DND-41 (cell line): ENCODE measurements at regions not wholly inside any gene's neighbourhood (a gene's known extent, or its start where the extent isn't known, plus 50 kb on each side); places are given as distances from the start of the nearest gene placed in this dataset.

Experiments
- EZH2 ChIP-seq: IDR thresholded peaks from 3 replicates; pipeline ENCODE4 v1.6.1; 2012; ENCODE audit warnings: borderline replicate concordance, low read depth, mild to moderate bottlenecking, moderate library complexity, low read length, inconsistent platforms; ENCODE audit not compliant: severe bottlenecking
- TF ChIP-seq, protein P1 (sequence below): IDR thresholded peaks from 2 replicates; pipeline ENCODE4 v1.5.1; 2012; ENCODE audit warnings: borderline replicate concordance, low read length, moderate library complexity, mild to moderate bottlenecking; ENCODE audit not compliant: poor library complexity, severe bottlenecking; ENCODE audit errors: extremely low read depth

DNA sequence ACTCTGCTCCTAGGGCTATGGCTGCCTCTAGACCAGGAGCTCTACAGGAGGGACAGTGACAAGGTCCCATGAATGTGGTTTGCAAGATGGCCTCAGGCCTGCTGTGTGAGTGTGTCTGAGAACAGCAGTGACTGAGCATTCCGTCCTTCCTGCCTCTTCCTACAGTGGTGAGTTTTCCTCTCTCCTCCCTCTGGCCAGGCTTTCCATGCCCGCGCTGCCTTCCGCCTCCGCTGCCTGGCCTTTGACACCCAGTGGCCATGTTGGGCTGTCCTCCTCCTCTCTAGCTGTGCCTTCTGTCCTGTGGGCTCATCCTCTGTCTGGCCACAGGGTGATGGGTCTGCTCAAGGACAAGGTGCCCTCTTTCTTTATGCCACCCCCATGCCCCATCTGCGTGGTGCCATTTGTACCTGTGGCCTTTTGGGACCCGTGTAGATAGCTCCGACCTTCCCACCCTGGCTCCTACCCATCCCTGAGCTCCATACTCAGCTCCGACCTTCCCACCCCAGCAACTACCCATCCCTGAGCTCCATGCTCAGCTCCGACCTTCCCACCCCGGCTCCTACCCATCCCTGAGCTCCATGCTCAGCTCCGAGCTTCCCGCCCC lies 970.4 kb downstream of the BRD1 start:
- TF ChIP-seq, protein P1, sequence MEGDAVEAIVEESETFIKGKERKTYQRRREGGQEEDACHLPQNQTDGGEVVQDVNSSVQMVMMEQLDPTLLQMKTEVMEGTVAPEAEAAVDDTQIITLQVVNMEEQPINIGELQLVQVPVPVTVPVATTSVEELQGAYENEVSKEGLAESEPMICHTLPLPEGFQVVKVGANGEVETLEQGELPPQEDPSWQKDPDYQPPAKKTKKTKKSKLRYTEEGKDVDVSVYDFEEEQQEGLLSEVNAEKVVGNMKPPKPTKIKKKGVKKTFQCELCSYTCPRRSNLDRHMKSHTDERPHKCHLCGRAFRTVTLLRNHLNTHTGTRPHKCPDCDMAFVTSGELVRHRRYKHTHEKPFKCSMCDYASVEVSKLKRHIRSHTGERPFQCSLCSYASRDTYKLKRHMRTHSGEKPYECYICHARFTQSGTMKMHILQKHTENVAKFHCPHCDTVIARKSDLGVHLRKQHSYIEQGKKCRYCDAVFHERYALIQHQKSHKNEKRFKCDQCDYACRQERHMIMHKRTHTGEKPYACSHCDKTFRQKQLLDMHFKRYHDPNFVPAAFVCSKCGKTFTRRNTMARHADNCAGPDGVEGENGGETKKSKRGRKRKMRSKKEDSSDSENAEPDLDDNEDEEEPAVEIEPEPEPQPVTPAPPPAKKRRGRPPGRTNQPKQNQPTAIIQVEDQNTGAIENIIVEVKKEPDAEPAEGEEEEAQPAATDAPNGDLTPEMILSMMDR, result no peak
- no peak for TF ChIP-seq EZH2
